T-cell (primary cell): ENCODE measurements at regions not wholly inside any gene's neighbourhood (a gene's known extent, or its start where the extent isn't known, plus 50 kb on each side); places are given as distances from the start of the nearest gene placed in this dataset.

Experiments used
- ATAC-seq, 4 experiments: fragments of 200-7000 bp in 3 of 4; fragments of 150-1000 bp in 1 of 4; cut with Tn5 transposase; replicated peaks in 1 of 4; 1 replicate in 3 of 4; 2 replicates in 1 of 4; pipeline ENCODE4 v1.10.0; 2021; ENCODE audit warnings: moderate library complexity in 3 of 4, mild to moderate bottlenecking in 2 of 4, moderate number of reproducible peaks in 1 of 4
- CTCF ChIA-PET, 2 donors: fragments of 300-600 bp; sonication (Branson Sonifier 250); formaldehyde crosslinking; loops; one replicate each; lab custom pipeline; 2022; ENCODE audit warnings: antibody characterized with exemption in 2 of 2; lab: Charles Lee
- POLR2A ChIA-PET, 2 donors: fragments of 300-600 bp; sonication (Branson Sonifier 250); formaldehyde crosslinking; loops; one replicate each; lab custom pipeline; 2022; ENCODE audit warnings: antibody characterized with exemption in 2 of 2; lab: Charles Lee
- DNase-seq, 35 experiments: peaks; one replicate each; pipeline versions ENCODE4 v3.0.0 to v3.0.0-alpha.2; 2013 to 2023
- H3K27ac ChIP-seq: one replicate; pipeline ENCODE4 v1.5.1; 2013; ENCODE audit warnings: low read length
- H3K27me3 ChIP-seq, 2 experiments: replicated peaks in 1 of 2; 1 replicate in 1 of 2; 2 replicates in 1 of 2; pipeline versions ENCODE4 v1.6.1 to v1.7.0; 2013; ENCODE audit warnings: low read length in 1 of 2, mixed read lengths in 1 of 2; ENCODE audit not compliant: control insufficient read depth in 2 of 2, insufficient read depth in 2 of 2; ENCODE audit errors: extremely low read depth in 1 of 2
- H3K36me3 ChIP-seq, 2 donors: 1 replicate in 1 of 2; 2 replicates in 1 of 2; pipeline versions ENCODE4 v1.6.1 to v1.7.0; 2013; ENCODE audit warnings: low read length in 1 of 2; ENCODE audit not compliant: control insufficient read depth in 2 of 2, insufficient read depth in 1 of 2; ENCODE audit errors: extremely low read depth in 1 of 2
- H3K4me1 ChIP-seq, 2 experiments: 1 replicate in 1 of 2; 2 replicates in 1 of 2; pipeline versions ENCODE4 v1.6.1 to v1.7.0; 2013; ENCODE audit warnings: low read length in 2 of 2, mixed read lengths in 1 of 2; ENCODE audit not compliant: insufficient read depth in 2 of 2, control insufficient read depth in 1 of 2; ENCODE audit errors: extremely low read depth in 1 of 2
- H3K4me3 ChIP-seq, 2 donors: 1 replicate in 1 of 2; 2 replicates in 1 of 2; pipeline versions ENCODE4 v1.5.1 to v1.7.0; 2013; ENCODE audit warnings: mild to moderate bottlenecking in 2 of 2, low read length in 1 of 2, moderate library complexity in 1 of 2; ENCODE audit not compliant: control insufficient read depth in 1 of 2; ENCODE audit errors: extremely low read depth in 1 of 2
- H3K9me3 ChIP-seq: 2 replicates; pipeline ENCODE4 v1.7.0; 2013
- H3K27ac Mint-ChIP-seq, 2 donors: one replicate each; pipeline ENCODE4 v1.8.0; 2020 to 2021; ENCODE audit warnings: mild to moderate bottlenecking in 2 of 2, mixed read lengths in 2 of 2
- H3K27me3 Mint-ChIP-seq, 2 donors: one replicate each; pipeline ENCODE4 v1.8.0; 2021 to 2022; ENCODE audit warnings: mixed read lengths in 2 of 2
- H3K36me3 Mint-ChIP-seq: one replicate; pipeline ENCODE4 v1.8.0; 2021; ENCODE audit warnings: mixed read lengths
- H3K4me1 Mint-ChIP-seq, 3 donors: one replicate each; pipeline ENCODE4 v1.8.0; 2020 to 2022; ENCODE audit warnings: mixed read lengths in 3 of 3, mild to moderate bottlenecking in 1 of 3
- H3K4me3 Mint-ChIP-seq, 3 donors: one replicate each; pipeline ENCODE4 v1.8.0; 2020 to 2022; ENCODE audit warnings: mild to moderate bottlenecking in 3 of 3, mixed read lengths in 3 of 3, moderate library complexity in 3 of 3
- H3K9me3 Mint-ChIP-seq, 3 donors: one replicate each; pipeline ENCODE4 v1.8.0; 2020 to 2022; ENCODE audit warnings: mixed read lengths in 3 of 3
- WGBS: methylation state at CpG from one replicate; pipeline ENCODE4 v1.1.5; 2013; ENCODE audit warnings: missing lambda C conversion rate; ENCODE audit not compliant: insufficient coverage; 5-methylcytosine and 5-hydroxymethylcytosine counted together

DNA sequence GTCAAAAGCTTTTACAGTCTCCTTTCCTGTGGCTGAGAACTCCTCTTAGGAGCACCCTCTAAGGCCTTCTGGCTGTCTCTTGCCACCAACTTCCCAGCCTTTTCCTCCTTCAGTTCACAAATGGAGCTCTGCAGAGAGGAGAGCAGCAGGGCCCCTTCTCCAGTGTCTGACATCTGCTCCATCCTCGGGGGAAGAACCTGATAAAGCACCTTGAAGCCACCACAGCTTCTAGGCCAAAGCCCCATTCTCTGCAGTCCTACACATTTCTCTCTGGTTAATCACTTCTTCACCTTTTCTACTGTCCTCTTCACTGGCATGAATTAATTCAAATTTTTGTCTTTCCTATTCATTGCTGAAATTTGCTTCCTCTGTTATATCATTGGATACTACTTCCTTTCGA lies 378.1 kb upstream of the POU3F1 start:
- H3K9me3 ChIP-seq: no peaks in the 10 kb centered on the region
- H3K27ac ChIP-seq: no peak overlapping the region
- H3K36me3 ChIP-seq: no peaks in the 10 kb centered on the region
- no peaks in the 10 kb centered on the region for H3K4me1 ChIP-seq
- DNase-seq (no peak), ATAC-seq (no peak)
- ChIA-PET CTCF (no interaction called here), POLR2A (no interaction called here)
- H3K36me3 Mint-ChIP-seq: no peaks in the 10 kb centered on the region
- no peak overlapping the region for H3K27ac Mint-ChIP-seq
- H3K27me3 Mint-ChIP-seq: peaks cover 25 to 32% of the 10 kb centered on the region in 2 donors
- WGBS: 71% methylated on average over 1 of the region's 2 CpGs
- no peak overlapping the region for H3K4me3 Mint-ChIP-seq
- no peak overlapping the region for H3K4me3 ChIP-seq
- H3K4me1 Mint-ChIP-seq: no peaks in the 10 kb centered on the region
- H3K27me3 ChIP-seq: peaks cover 0 to 7% of the 10 kb centered on the region in 2 experiments
- H3K9me3 Mint-ChIP-seq: peaks cover 4 to 21% (median 6%) of the 10 kb centered on the region in 3 donors

GRCh38 chr1:38420666-38421065 lies 374.1 kb upstream of the POU3F1 start:
- CTCF ChIA-PET: no interaction called here
- WGBS: 47% methylated on average over 4 of the region's 4 CpGs
- POLR2A ChIA-PET: no interaction called here

DNA sequence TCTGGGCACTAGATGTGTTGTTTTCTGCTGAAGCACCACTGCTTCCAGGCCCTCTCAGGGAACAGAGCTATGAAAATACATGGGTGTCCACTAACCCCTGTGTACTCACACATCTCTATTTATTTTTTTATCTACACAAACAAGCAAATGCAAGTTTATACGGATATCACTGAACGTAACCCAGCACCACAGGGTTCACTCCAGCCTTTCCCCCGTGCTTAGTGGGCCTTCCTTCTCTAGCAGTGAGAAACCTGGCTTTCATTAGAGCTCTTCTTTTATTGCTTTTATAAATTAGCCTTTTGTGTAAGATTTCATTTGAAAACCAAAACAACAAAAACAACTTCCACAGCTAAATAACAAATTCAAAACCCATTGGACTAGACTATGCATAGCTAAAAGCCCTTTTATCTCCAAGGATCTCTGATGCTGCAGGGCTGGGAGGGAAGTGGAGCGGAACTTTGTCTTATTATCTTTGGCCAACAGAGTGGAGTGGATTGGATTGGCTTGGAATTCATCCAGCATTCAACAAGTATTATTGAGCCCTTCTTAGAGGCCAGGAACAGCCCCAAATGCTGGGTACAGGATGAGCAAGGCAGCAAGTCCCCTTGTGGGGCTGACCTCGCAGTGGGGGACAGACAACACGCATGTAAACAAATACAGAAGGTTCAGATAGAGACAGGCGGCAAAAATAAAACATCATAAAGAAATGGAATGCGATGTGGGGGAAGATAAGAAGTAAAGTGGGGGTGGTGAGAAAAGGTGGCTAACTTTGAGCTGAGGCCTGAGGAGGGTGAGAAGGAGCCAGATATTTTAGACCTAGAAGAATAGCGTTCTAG lies 371.8 kb upstream of the POU3F1 start:
- Histone ChIP-seq H3K9me3 (no peaks in the 10 kb centered on the region), H3K36me3 (no peaks in the 10 kb centered on the region), H3K4me3 (no peak overlapping the region), H3K27ac (no peak overlapping the region), H3K4me1 (no peaks in the 10 kb centered on the region), H3K27me3 (peaks cover 0 to 7% of the 10 kb centered on the region in 2 experiments)
- WGBS: 75% methylated on average over 4 of the region's 9 CpGs
- DNase-seq (no peak), ATAC-seq (no peak)
- no peak overlapping the region for H3K27ac Mint-ChIP-seq
- no peaks in the 10 kb centered on the region for H3K36me3 Mint-ChIP-seq
- ChIA-PET POLR2A (interaction anchor here in 1 of 2 donors (0.6 kb wide), 1 partner anchor 48 kb away, joined by 8 read pairs; no protein-coding TSS in a partner anchor), CTCF (no interaction called here)
- H3K27me3 Mint-ChIP-seq: peaks cover 10 to 26% of the 10 kb centered on the region in 2 donors
- peaks cover 6 to 30% (median 21%) of the 10 kb centered on the region in 3 donors for H3K9me3 Mint-ChIP-seq
- H3K4me1 Mint-ChIP-seq: no peaks in the 10 kb centered on the region
- H3K4me3 Mint-ChIP-seq: no peak overlapping the region

More at GRCh38 chr1:38420666-38421065, 374.1 kb upstream of the POU3F1 start:
- Mint-ChIP-seq H3K27ac (no peak overlapping the region), H3K4me1 (no peaks in the 10 kb centered on the region), H3K9me3 (peaks cover 7 to 21% (median 9%) of the 10 kb centered on the region in 3 donors), H3K4me3 (no peak overlapping the region), H3K36me3 (no peaks in the 10 kb centered on the region), H3K27me3 (peaks cover 21 to 29% of the 10 kb centered on the region in 2 donors)
- Histone ChIP-seq H3K27ac (no peak overlapping the region), H3K4me1 (no peaks in the 10 kb centered on the region), H3K9me3 (no peaks in the 10 kb centered on the region), H3K27me3 (peaks cover 0 to 10% of the 10 kb centered on the region in 2 experiments), H3K4me3 (no peak overlapping the region), H3K36me3 (no peaks in the 10 kb centered on the region)
- ATAC-seq (no peak), DNase-seq (no peak)

DNA sequence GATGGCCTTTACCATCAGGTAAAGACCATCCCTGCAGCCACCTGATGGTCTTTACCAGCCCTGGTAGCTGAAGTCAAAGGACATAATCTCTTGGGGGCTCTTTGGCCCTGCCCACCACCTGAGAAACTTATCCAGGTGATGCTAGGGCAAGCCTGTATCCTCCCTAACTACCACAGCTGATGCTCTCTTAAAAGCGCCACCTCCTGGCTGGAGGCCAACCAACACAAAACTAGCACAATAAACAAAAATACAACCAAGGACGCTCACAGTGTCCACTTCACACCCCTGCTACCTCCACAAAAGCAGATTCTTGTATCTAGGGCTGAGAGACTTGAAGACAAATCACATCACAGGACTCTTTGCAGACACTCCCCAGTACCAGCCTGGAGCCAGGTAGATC lies 357.1 kb upstream of the POU3F1 start:
- Histone ChIP-seq H3K4me1 (no peaks in the 10 kb centered on the region), H3K27ac (no peak overlapping the region), H3K4me3 (no peak overlapping the region), H3K36me3 (no peaks in the 10 kb centered on the region), H3K9me3 (no peaks in the 10 kb centered on the region), H3K27me3 (peaks cover 0 to 12% of the 10 kb centered on the region in 2 experiments)
- ChIA-PET POLR2A (no interaction called here), CTCF (no interaction called here)
- 100% methylated on average over 1 of the region's 2 CpGs for WGBS
- H3K27me3 Mint-ChIP-seq: peaks cover 36 to 38% of the 10 kb centered on the region in 2 donors
- ATAC-seq: no peak
- H3K4me1 Mint-ChIP-seq: no peaks in the 10 kb centered on the region
- DNase-seq: no peak
- peaks cover 10 to 30% (median 11%) of the 10 kb centered on the region in 3 donors for H3K9me3 Mint-ChIP-seq
- no peak overlapping the region for H3K27ac Mint-ChIP-seq
- peaks cover 5% of the 10 kb centered on the region for H3K36me3 Mint-ChIP-seq
- H3K4me3 Mint-ChIP-seq: no peak overlapping the region

DNA sequence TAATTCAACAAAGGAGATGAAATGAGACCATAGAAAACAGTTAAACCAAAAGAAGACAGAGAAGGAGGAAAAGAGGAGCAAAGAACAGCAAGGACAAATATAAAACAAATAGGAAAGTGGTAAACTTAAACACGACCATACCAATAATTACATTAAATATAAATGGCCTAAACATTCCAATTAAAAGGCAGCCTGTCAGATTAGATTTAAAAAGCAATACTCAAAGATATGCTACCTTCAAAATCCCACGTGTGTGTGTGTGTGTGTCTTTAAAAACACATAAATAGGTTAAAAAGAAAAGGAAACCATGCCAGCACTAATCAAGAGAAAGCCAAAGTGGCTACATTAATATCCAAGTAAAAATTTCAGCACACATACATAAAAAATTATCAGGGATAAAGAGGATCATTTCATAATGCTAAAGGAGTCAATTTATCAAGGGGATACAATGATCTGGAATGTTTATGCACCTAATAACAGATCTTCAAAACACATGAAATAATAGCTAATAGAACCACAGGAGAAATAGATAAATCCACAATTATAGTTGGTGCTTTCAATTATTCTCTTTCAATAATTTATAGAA lies 355.7 kb upstream of the POU3F1 start:
- Histone ChIP-seq H3K27me3 (peaks cover 0 to 12% of the 10 kb centered on the region in 2 experiments), H3K27ac (no peak overlapping the region), H3K4me3 (no peak overlapping the region), H3K36me3 (no peaks in the 10 kb centered on the region), H3K9me3 (no peaks in the 10 kb centered on the region), H3K4me1 (no peaks in the 10 kb centered on the region)
- H3K27ac Mint-ChIP-seq: no peak overlapping the region
- ChIA-PET POLR2A (no interaction called here), CTCF (no interaction called here)
- peaks cover 38% of the 10 kb centered on the region in 2 donors for H3K27me3 Mint-ChIP-seq
- H3K9me3 Mint-ChIP-seq: peaks cover 10 to 30% (median 12%) of the 10 kb centered on the region in 3 donors
- no CpG with 5 or more reads among the region's 2 CpGs for WGBS
- no peaks in the 10 kb centered on the region for H3K4me1 Mint-ChIP-seq
- ATAC-seq: no peak
- DNase-seq: no peak
- no peak overlapping the region for H3K4me3 Mint-ChIP-seq
- peaks cover 5% of the 10 kb centered on the region for H3K36me3 Mint-ChIP-seq

- ATAC-seq (no peak), DNase-seq (no peak)
- Histone ChIP-seq H3K36me3 (no peaks in the 10 kb centered on the region), H3K4me1 (no peaks in the 10 kb centered on the region), H3K27ac (no peak overlapping the region), H3K9me3 (peaks cover 6% of the 10 kb centered on the region), H3K27me3 (peaks cover 0 to 5% of the 10 kb centered on the region in 2 experiments), H3K4me3 (no peak overlapping the region)
- Mint-ChIP-seq H3K4me1 (no peaks in the 10 kb centered on the region), H3K9me3 (peaks cover 4 to 18% (median 9%) of the 10 kb centered on the region in 3 donors), H3K27ac (no peak overlapping the region), H3K27me3 (peaks cover 39 to 40% of the 10 kb centered on the region in 2 donors), H3K4me3 (no peak overlapping the region), H3K36me3 (peaks cover 3% of the 10 kb centered on the region)
- ChIA-PET CTCF (no interaction called here), POLR2A (no interaction called here)
- no CpG with 5 or more reads among the region's 1 CpG for WGBS
These were observed 350.0 kb upstream of the POU3F1 start for GRCh38 chr1:38396606-38397005.
